Fibroblast of mammary gland (primary cell): ENCODE measurements at regions not wholly inside any gene's neighbourhood (a gene's known extent, or its start where the extent isn't known, plus 50 kb on each side); places are given as distances from the start of the nearest gene placed in this dataset.

Source experiments
- DNase-seq: peaks from one replicate; pipeline ENCODE4 v3.0.0-alpha.2; 2010; ENCODE audit warnings: low read depth
- H3K4me3 ChIP-seq: 2 replicates; pipeline ENCODE4 v1.5.1; 2011; ENCODE audit warnings: low read depth, mild to moderate bottlenecking, low read length, moderate library complexity; ENCODE audit not compliant: control insufficient read depth
- CTCF ChIP-seq: conservative IDR thresholded peaks from 2 replicates; pipeline ENCODE4 v1.5.1; 2011; ENCODE audit warnings: low read depth, low read length, inconsistent platforms; ENCODE audit not compliant: control insufficient read depth, insufficient read depth

- H3K4me3 ChIP-seq, result no peak overlapping the region
- DNase-seq, result no peak
- no peak for TF ChIP-seq CTCF
Observed at GRCh38 chr6:103734016-103734415, 1125.7 kb downstream of the HACE1 start.

GRCh38 chr6:103729658-103730057 lies 1130.1 kb downstream of the HACE1 start:
- no peak for TF ChIP-seq CTCF
- H3K4me3 ChIP-seq, result no peak overlapping the region
- DNase-seq, result no peak

GRCh38 chr6:103723438-103724322 lies 1136.0 kb downstream of the HACE1 start:
- H3K4me3 ChIP-seq, result no peak overlapping the region
- no peak for TF ChIP-seq CTCF
- DNase-seq, result no peak

GRCh38 chr6:103722683-103723082 lies 1137.0 kb downstream of the HACE1 start:
- DNase-seq, result no peak
- TF ChIP-seq CTCF, result no peak
- H3K4me3 ChIP-seq, result no peak overlapping the region

GRCh38 chr6:103721923-103722322 lies 1137.8 kb downstream of the HACE1 start:
- no peak for TF ChIP-seq CTCF
- no peak for DNase-seq
- H3K4me3 ChIP-seq, result no peak overlapping the region

DNA sequence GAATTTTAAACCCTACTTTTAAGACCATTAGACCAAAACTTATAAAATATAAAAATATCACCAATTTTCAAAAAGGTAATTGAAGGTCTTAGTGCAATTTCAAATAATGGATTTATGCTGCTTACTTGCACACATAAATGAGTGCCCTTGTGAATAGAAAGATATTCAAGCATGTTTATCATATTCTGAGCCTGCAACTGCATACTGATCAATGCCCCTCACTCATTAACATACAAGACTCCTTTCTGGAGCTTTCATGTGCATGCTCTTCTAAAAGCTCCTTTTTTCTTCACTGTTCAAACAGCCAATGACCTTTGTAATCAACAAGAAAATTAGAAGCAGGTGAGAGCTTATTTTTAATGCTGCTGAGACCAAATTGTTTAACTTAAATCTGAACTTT lies 1139.3 kb downstream of the HACE1 start:
- DNase-seq, result no peak

More for the DNA sequence above, 1139.3 kb downstream of the HACE1 start:
- H3K4me3 ChIP-seq, result no peak overlapping the region
- no peak for TF ChIP-seq CTCF
